EH (cell line): ENCODE measurements at regions not wholly inside any gene's neighbourhood (a gene's known extent, or its start where the extent isn't known, plus 50 kb on each side); places are given as distances from the start of the nearest gene placed in this dataset.
"Not testable (repeated sequence)": the region's sequence is repeated elsewhere in the genome, so short reads cannot be mapped to it uniquely, and the experiment has no call there.

ENCODE experiments used
- DNase-seq: peaks from one replicate; pipeline ENCODE4 v3.0.0-alpha.2; 2015; ENCODE audit warnings: low read depth

DNA sequence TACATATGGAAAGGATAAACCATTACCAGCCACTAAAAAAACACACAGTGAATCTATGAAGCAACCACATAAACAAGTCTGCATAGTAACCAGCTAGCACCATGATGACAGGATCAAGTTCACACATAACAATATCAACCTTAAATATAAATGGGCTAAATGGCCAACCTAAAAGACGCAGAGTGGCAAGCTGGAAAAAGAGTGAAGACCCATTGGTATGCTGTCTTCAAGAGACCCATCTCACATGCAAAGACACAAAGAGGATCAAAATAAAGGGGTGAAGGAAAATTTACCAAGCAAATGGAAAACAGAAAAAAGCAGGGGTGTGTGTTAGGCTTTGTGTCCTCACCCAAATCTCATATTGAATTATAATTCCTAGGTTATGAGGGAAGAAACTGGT is 909.2 kb downstream of the EPHA7 start:
- DNase-seq: no peak

DNA sequence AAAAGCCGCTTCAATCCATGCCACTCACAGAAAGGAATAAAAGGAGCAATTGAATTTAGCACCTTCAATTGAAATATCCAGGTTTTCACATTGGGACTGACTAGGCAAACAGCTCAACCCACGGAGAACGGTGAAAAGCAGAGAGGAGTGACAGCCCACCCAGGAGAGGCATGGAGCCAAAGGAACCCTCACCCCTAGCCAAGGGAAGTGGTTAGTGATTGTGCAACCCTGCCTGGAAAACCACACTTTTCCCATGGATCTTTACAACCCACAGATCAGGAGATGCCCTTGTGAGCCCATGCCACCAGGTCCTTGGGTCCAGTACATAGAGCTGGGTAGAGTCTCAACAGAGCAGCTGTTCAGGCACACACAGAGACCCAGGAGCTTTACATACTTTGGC is 911.8 kb downstream of the EPHA7 start:
- no peak for DNase-seq

DNA sequence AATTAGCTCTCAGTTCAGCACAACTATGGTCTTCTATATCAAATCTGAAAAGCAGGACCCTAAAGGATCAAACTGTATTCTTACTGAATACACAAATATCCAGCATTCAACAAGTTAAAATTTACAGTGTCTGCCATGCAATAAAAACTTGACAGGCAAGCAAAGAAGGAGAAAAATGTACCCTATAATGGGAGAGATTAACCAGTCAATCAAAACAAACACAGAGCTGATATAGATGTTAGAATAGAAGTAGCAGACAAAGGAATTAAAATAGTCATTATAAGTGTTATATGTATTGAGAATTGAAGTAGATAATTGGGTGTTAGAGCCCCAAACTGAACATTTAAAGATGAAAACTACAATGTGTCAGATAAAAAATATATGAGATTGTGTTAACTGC is 914.9 kb downstream of the EPHA7 start:
- no peak for DNase-seq

DNA sequence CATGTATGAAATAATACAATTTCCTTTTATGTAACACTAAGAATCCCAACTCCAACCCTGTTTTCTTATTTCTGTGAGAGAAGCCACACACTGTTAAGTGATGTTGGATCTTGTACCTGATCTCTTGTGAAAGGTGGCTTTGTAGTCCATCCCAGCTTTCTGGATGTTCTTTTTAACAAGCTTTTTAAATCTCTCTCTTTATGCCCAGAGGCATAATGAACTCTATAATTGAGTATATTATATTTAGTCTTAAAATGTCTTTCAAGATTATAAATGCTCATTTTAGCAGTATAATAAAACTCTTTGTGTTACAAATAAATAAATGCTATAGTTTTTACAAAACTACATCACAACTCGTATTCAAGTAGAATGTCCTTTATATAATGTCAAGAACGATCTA is 922.1 kb downstream of the EPHA7 start:
- no peak for DNase-seq

DNA sequence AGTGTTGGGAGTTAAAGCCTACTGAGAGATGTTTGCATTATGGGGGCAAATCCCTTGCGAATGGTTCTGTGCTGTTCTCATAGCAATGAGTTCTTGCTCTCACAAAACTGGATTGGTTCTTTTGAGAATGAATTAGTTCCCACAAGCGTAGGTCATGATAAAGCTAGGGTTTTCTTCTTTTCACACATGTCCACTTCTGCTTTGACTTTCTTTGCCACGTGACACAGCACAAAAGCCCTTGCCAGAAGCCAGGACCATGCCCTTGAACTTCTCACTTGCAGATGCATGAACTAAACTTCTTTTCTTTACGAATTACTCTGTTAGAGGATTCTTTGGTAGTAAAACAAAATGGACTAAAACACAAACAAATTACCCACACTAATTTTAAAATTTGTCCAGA is 922.8 kb downstream of the EPHA7 start:
- DNase-seq: no peak

DNA sequence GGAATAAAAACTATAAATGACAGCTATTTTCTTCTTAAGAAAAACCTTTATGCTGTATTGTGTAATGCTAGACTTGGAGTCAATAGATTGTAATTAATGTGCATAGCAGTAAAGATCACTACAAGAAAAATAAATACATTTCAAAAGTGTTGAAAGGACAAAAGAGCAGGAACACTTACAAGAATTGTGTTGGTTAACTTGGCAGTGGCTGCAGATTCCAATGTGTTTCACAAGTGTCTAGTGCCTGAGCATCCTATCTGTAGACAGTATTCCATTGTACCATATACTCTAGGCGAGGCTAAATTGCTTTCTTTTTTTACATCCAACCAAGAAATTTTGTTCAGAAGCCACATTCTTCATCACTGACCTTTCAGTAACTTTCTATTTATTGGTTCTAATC is 924.1 kb downstream of the EPHA7 start:
- DNase-seq: no peak

DNA sequence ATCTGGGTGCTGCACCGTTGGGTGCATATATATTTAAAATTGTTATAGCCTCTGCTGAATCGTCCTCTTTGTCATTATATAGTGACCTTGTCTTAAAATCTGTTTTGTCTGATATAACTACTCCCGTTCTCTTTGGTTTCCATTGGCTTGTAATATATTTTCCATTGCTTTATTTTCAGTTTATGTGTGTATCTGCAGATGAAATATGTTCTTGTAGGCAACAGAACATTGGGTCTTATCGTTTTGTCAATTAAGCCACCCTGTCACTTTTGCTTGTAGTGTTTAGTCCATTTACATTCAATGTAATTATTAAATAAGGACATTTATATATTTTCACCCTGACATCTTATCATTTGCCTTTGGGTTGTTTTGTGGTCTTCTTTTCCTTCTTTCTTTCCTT is 933.9 kb downstream of the EPHA7 start:
- no peak for DNase-seq

DNA sequence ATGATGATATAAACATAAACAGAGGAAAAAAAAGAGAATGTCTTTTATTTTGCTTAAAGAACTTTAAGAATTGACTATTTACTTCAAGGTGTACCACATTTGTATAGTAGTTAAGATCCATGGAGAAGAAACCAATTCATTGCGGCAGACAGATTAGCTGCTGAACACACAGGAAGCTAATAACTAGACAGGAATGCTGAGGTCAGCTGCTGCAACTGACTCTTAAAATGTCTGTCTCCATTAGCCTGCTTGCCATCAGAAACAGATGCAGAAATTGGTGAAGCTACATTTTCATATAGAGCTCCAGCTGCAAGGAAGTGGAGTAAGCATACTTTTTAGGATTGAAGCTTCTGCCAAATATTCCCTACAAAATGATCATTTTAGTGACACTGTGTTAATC is 939.5 kb downstream of the EPHA7 start:
- no peak for DNase-seq

DNA sequence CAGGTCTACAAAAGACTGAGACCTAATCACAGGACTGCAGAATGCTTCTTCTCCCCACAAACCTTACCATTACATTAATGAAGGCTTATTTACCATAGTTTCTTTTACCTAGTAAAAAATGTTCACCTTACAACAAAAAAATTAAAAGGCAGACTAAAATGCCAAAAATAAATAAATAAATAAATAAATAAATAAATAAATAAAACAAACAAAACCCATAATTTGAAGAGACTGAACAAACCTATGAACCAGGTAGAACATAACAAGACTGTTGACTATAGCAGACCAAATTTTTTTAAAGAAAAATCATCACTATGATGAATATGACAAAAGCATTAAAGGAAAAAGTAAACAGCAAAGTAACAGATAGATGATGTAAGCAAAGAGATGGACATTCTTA is 946.3 kb downstream of the EPHA7 start:
- DNase-seq: no peak

DNA sequence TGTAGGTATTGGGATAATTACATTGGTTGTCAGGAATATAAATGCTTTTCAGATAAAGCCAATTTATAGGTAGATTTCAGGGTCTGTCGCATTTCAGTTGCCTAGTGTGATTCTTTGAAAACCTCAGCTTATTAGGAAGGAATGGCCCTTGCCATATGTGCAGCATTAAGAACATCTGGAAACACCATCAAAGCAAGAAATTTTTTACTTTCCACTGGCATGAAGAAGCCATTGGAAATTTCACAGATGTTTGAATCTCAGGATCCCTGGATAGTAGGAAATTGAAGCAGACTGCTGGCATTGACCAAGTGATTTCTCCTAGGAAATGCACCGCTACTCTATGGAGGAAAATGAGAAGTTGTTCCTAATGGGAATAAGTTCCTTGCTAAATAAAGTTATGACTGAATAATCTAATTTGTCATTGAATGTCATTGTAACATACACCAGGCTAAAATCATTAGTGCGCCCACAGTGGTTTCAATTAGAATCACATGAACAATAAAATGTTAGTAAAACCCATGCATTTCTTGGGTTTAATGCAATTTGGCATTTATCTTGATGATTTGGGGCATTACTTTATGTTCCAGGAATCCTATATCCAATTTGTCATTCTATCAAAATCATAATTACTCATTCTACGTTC is 950.1 kb downstream of the EPHA7 start:
- no peak for DNase-seq

DNA sequence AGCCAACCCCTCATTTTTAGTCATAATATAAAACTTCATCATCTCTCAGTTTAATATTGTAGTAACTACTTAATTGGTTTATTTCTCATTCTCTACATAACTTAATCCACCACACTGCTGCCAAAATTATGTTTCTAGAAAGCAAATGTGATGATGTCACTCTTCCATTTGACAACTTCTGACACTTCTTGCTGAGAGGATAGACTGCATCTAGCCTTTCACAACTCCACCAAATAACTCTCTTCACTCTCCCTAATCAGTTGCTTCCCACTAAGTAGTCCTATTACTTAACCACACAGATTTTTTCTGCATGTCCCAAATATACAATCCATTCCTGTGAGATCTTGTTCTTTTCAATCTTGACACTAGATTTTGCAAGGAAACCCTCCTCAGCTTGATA is 951.3 kb downstream of the EPHA7 start:
- DNase-seq: no peak

DNA sequence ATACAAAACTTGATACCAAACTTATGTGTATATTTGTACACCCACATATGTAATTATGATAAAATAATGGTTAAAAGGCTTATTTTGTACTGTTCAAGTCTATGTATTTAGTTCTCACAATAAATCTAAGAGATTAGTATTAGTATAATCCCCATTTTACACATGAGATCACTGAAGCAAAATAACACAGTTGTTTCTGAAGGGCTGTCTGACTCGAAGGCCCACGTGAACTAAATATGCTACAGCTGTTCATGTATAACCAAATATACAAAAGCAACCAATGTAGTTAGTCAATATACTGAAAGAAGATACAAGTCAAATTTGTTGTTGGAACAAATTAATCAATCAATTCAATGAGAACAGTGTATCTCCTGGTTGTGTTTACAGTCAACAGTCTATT is 959.2 kb downstream of the EPHA7 start:
- no peak for DNase-seq

DNA sequence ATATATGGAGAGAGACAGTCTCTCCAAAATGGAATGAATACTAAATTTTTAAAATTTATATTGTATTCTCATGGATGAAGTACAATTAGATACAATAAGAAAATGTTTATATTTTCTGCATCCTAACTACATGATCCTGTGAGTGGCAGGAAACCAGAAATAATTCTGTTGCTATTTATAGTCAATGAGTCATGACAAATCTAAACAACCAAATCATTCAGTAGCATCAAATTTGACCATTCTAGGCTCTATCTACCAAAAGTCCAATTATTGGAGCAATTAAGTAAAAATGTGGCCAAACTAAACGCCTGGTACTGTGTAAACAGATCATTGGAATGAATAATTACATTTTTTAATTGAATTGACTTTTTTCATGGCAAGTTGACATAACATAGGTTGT is 959.8 kb downstream of the EPHA7 start:
- DNase-seq: no peak

DNA sequence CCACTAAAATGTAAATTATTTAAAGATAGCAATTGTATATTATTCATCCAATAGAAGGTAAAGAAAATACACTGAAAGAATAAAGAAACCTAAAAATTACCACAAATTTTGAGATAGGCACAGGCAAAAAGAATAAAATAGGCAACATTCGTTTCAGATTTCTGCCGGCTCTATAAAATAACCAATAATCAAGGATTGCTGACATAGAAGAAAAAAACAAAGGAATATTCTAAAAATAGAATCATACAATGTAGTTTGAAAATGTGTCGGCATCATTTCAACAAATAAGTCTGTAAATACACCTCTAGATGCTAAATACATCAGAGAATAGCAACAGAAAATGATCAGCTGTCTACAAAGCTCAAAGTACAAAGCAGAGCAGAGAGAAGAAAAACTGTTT is 973.3 kb downstream of the EPHA7 start:
- DNase-seq: no peak

DNA sequence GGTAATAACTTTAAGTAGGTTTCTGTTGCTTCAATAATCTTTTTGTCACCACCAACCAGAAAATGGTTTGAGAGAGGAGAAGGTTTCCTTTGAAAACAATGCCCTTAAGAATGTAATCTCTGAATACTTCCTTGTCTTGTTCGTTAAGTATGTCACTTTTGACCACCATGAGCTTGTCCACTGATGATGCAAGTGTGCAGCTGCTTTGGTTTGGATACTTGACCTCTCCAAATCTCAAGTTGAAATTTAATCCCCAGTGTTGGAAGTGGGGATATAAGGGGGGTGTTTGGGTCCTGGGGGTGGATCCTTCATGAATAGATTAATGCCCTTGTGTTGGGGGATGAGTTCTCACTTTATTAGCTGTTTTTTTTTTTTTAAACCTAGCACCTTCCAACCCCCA is 985.4 kb downstream of the EPHA7 start:
- DNase-seq: no peak

DNA sequence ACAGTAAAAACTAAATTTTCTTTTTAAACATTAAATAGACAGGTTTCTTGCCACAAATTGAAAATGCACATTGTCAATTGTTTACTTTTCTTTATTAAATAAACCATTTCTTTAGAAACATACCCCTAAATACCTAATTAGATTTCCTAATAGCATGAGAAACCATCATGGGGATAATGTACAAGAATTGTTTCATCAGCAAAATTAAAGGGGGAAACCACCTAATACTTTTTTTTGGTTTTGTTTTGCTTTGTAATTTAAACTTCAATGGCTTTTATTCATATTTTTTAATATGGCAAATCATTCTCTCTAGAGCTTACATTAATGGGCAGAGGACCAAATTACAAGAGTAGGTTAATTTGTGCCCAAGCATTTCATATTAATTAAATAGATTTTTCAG is 987.9 kb downstream of the EPHA7 start:
- DNase-seq: no peak

DNA sequence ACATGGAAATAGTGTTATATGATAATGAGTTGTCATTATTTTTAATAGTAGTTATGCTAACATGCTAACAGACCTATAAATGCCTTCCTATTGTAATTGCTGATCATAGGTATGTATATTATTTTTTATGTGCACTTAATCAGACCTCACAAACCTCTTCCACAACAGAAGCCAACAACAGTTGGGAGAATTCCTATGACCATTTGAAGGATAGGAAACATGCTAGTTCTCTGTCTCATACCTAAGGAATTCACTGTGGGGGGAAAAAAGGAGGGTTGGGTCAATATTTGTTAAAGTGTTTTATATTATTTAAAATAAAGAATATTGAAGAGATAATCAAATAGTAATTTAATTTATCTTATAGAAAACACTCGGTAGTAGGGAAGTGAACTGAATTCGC is 990.9 kb downstream of the EPHA7 start:
- DNase-seq: no peak

DNA sequence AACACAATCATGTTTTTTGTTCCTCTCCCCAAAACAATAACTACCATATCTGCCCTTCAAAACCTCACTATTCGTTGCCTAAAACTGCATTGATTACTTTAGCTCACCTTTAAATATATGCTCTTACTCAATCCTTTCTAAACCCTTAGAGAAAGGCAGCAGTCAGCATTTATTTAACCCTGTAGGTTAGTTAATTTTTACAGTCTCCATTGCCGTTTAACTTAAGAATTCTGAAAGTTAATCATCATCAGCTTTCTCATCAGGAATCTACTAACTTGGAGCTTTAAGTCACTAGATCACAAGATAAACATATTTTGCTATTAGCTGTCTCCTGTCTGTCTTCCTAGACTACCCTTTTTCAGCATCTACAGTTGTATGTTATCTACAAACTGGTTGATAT is 991.9 kb downstream of the EPHA7 start:
- no peak for DNase-seq

DNA sequence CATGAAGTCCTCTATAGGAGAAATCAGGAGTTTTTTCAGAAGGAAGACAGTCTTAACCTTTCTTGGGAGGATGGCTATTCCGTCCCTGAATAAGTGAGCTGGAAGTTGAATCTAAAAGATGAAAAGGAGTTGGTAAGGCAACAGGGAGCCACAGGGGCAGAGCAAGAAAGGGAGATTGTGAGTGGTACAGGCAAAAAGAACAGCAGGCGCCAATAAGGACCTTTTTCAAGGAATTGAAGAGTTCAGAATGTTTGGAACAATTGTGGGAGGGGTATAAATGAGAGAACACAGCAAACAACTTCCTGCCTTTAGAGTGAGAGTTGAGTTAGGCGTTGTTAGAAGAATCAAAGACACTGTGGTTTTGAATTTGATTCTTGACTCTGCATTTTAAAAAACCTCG is 1003.7 kb downstream of the EPHA7 start:
- DNase-seq: no peak

DNA sequence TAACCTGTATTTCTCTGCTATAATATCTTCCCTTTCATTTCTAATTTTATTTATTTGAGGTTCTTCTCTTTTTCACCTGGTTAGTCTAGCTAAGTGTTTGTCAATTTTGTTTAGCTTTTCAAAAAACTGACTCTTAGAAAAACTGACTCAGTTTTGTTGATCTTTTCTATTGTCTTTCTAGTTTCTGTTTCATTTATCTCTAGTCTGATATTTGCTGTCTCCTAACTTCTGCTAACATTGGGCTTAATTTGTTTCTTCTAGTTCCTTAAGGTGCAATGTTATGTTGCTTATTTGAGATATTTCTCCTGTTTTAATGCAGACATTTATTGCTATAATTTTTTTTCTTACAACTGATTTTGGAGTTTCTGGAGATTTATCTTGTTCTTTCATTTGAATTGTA is 1011.0 kb downstream of the EPHA7 start:
- no peak for DNase-seq

DNA sequence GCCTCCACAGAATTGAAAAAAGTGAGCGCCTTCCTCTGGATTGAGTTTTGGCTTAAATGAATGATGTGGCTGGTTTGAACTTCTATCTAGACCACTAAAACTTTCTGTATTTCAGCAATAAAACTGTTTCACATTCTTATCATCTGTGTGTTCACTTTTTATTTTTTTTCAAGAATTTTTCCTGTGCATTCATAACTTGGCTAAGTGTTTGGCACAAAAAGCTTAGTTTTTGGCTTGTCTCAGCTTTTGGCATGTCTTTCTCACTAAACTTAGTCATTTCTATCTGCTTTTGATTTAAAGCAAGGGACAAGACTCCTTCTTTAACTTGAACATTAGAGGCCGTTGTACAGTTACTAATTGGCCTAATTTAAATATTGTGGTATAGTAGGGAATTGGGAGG is 1015.1 kb downstream of the EPHA7 start:
- no peak for DNase-seq

DNA sequence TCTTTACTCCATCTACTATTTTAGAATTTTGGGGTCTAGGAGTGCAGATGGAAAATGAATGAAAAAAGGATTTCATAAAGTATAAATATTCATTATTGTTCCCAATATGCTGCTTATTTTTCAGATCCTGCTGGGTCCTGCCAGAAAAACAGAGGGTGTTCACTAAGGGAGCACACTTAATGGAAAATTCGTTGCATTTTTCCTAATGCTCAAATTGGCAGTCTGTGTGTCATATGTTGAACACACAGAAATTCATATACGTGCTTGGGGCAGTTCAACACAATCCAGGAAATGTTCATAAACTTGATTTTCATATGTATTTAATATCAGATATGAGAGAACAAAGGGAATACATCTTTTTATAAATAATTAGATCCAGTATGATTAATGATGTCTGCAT is 1019.4 kb downstream of the EPHA7 start:
- no peak for DNase-seq

DNA sequence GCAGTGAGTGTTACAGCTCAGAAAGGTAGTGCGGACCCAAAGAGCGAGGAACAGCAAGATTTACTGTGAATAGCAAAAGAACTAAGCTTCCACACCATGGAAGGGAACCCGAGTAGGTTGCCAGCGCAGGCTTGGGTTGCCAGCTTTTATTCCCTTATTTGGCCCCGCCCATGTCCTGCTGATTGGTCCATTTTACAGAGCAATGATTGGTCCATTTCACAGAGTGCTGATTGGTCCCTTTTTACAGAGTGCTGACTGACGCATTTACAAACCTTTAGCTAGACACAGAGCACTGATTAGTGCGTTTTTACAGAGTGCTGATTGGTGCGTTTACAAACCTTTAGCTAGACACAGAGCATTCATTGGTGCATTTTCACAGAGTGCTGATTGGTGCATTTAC is 1030.7 kb downstream of the EPHA7 start:
- not testable (repeated sequence) for DNase-seq

DNA sequence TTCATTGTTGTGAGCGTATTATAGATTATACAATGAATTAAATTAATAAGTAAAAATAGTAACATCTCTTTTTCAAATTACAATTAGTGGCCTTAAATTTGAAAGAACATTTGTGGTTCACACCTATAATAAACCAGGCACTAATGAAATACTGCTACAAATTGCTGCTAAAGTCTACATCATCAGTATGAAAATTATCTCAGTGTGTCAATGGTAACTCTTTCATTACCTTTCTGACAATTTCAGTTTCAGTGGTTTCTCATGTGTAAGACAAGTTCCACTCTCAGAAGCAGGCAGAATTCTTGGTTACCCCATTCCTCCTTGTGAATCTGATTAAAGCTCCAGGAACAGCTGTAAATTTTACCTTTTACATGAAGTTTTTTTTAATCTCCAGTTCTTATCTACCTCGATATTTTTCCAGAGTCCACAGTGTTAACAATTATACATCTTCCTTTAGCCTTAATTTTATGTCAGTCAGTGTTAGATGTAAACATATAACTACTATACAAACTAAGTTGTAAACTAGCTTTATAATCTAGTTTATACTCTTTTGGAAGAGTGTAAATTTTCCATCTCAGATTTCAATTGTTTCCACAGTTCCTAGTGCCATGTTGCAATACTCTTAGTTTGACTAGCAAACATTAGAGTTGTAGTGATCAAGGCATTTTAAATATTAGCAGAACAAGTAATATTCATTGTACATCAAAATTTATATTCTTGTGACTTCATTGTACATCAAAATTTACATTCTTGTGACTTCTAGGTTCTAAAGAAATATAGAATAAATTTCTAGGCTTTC is 1038.4 kb downstream of the EPHA7 start:
- DNase-seq: no peak
